AG04450 (cell line): ENCODE measurements at regions not wholly inside any gene's neighbourhood (a gene's known extent, or its start where the extent isn't known, plus 50 kb on each side); places are given as distances from the start of the nearest gene placed in this dataset.
"Not testable (repeated sequence)": the region's sequence is repeated elsewhere in the genome, so short reads cannot be mapped to it uniquely, and the experiment has no call there.

ENCODE experiments used
- CTCF ChIA-PET: fragments of 300-600, 350-600 bp; formaldehyde crosslinking; extraction: SDS; loops from one replicate; lab custom pipeline; 2022; ENCODE audit warnings: antibody characterized with exemption, inconsistent platforms; lab: Charles Lee
- POLR2A ChIA-PET: fragments of 350-600 bp; formaldehyde crosslinking; extraction: SDS; loops from one replicate; lab custom pipeline; 2021; ENCODE audit warnings: antibody characterized with exemption, inconsistent platforms; lab: Yijun Ruan, JAX
- DNase-seq: peaks from one replicate; pipeline ENCODE4 v3.0.0-alpha.2; 2011; ENCODE audit warnings: low read depth, low spot score
- H3K27ac ChIP-seq: one replicate; pipeline ENCODE4 v1.5.1; 2012; ENCODE audit warnings: low read depth, low read length, control low read depth
- H3K27me3 ChIP-seq: one replicate; pipeline ENCODE4 v1.6.0; 2012; ENCODE audit warnings: low read length; ENCODE audit not compliant: control insufficient read depth, insufficient read depth
- H3K4me3 ChIP-seq: 2 replicates; pipeline ENCODE4 v1.5.1; 2011; ENCODE audit warnings: mild to moderate bottlenecking, low read depth, low read length, control low read depth
- H3K9me3 ChIP-seq: 2 replicates; pipeline ENCODE4 v1.5.1; 2012; ENCODE audit warnings: low read length; ENCODE audit not compliant: control insufficient read depth, insufficient read depth

DNA sequence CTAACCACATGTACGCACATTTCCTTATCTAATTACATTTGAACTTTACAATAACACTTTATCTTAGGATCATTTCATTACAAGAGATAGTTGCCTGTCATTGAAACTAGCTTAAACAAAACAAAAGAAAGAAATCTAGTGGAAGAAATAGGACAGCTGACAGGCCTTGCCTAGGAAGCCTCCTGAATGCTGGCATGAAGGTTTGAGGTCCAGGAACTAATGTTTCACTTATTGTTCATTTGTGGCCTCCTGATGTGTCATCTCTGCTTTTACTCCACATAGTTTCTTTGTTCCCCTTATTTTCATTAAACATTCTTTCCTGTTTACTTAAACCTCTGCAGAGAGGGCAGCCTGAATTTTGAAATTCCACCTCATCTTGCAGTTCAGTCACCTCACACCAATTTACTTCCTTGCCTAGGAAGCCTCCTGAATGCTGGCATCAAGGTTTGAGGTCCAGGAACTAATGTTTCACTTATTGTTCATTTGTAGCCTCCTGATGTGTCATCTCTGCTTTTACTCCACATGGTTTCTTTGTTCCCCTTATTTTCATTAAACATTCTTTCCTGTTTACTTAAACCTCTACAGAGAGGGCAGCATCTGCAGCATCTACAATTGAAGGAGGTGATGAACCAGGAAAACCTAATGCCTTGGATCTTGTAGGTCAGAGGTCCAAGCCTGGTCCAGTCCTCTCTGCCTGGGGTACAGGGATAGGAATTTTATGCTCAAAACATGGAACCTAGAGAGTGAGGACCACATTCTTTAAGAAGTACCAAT lies 319.2 kb downstream of the SPATA31A1 start:
- H3K27ac ChIP-seq, H3K4me3 ChIP-seq, CTCF ChIA-PET, H3K27me3 ChIP-seq, POLR2A ChIA-PET, DNase-seq, H3K9me3 ChIP-seq: not testable (repeated sequence)

DNA sequence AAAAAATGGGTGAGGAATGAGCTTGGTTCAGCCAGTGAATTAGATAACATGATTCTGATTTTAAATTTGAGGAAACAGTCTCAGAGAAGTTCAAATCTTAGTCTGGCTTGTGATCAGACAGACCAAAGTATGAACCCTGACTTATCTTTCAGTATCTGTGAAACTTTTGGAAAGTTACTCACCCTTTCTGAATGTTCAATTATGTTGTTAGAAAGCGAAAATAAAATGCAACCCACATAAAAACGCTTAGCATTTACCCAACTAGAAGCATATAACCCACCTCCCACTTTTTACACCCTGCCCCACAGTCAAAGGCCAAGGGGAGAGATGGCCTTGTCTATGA lies 319.7 kb downstream of the SPATA31A1 start:
- H3K27ac ChIP-seq, H3K27me3 ChIP-seq, H3K4me3 ChIP-seq, CTCF ChIA-PET, DNase-seq, H3K9me3 ChIP-seq, POLR2A ChIA-PET: not testable (repeated sequence)

DNA sequence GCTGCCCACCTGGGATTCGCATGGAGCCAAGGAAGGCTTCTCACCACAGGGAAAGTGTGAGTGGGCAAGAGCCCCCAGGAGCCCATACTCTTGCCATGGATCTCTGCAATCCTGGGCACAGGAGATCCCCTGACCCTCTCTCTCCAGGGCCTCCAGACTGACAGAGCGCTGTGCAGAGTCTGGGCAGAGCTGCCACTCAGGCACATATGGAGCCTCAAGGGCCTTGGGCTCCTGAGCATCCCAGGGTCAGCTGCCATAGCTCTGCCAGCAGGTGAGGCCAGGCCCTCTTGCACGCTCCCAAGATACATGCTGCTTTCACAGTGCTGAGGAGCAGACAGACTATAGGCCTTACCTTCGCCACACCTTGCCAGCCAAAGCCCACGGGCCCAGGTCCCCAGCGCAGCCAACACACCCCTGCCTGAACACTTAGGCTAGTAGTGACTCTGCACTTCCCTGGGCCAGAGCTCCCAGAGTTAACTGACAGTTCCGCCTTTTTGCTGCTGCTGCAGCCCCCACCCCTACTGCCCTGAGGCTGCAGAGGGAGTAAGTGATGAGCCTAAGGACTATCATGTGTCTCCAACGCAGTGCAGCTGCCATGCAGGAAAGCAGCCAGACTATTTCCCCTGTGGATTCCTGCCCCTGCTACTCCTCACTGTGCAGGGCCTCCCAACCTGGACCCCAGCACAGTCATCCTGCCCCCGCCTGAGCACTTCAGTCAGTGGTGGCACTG lies 323.2 kb downstream of the SPATA31A1 start:
- H3K27ac ChIP-seq, H3K27me3 ChIP-seq, CTCF ChIA-PET, H3K9me3 ChIP-seq, DNase-seq, H3K4me3 ChIP-seq, POLR2A ChIA-PET: not testable (repeated sequence)

DNA sequence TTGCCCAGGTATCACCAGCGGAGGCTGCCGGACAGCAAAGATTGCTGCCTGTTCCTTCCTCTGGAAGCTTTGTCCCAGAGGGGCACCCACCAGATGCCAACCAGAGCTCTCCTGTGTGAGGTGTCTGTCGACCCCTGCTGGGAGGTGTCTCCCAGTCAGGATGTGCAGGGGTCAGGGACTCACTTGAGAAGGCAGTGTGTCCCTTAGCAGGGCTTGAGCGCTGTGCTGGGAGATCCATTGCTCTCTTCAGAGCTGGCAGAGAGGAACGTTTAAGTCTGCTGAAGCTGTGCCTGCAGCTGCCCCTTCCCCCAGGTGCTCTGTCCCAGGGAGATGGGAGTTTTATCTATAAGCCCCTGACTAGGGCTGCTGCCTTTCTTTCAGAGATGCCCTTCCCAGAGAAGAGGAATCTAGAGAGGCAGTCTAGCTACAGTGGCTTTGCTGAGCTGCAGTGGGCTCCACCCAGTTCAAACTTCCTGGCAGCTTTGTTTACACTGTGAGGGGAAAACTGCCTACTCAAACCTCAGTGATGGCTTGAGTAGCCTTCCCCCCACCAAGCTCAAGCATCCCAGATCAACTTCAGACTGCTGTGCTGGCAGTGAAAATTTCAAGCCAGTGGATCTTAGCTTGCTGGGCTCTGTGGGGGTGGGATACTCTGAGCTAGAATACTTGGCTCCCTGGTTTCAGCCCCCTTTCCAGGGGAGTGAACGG lies 325.4 kb downstream of the SPATA31A1 start:
- CTCF ChIA-PET, POLR2A ChIA-PET, H3K4me3 ChIP-seq, DNase-seq, H3K27ac ChIP-seq, H3K9me3 ChIP-seq, H3K27me3 ChIP-seq: not testable (repeated sequence)

DNA sequence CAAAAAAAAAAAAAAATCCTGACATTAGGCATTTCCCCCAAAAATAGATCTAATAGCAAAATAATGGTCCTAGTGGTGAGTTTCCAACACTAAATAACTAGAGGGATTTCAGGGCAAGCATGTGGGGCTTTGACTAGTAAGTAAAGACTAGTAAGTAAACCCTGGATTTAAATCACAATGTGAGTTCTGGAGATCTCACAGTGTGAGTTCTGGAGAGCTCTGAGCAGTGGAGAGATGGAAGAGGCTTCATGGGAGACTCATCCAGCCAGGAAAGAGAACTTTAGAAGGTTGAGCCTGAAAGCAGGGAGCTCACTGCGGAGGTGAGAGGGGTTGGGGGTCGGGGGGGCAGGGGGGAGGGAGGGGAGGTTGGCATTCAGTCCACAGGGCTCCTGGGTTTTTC lies 373.4 kb downstream of the SPATA31A1 start:
- H3K9me3 ChIP-seq, CTCF ChIA-PET, DNase-seq, H3K4me3 ChIP-seq, POLR2A ChIA-PET, H3K27me3 ChIP-seq, H3K27ac ChIP-seq: not testable (repeated sequence)

DNA sequence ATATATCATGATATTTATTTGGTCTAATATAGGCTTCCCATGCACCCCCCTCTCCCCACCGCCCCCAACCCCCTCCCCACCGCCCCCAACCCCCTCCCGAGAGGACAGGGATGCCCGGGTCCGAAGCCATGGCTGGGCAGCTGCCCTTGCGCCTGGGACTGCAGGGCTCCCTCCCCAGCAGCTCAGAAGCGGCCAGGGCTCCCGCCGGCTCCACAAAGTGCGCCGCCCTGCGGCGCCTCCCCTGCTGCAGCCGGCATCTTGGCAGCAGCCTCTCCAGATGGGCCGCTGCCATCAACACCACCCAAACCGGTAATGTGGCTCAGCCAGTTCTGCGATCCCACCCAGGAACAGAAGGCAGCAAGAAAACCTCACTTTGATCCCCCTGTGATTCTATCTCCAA lies 389.4 kb downstream of the SPATA31A1 start:
- H3K27ac ChIP-seq, CTCF ChIA-PET, H3K27me3 ChIP-seq, POLR2A ChIA-PET, H3K9me3 ChIP-seq, DNase-seq, H3K4me3 ChIP-seq: not testable (repeated sequence)

DNA sequence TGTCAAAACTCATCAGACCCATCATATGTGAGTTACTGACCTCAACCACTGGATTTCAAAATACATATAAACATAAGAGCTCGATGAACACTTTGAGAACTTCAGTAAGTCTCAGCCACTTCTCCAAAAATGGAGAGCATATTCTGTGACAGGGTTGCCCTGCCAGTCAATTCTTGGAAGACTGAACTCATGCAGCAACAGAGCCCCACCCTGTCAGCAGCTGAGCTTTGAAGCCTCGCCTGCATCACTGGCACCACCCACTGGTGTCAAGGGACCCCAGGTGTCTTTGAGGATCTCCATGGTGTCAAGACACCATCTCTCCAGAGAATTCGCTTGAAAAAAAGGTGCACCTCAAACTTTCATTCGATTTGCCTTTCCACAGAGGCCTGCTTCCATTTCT lies 420.1 kb downstream of the SPATA31A1 start:
- POLR2A ChIA-PET, DNase-seq, H3K27me3 ChIP-seq, H3K4me3 ChIP-seq, H3K9me3 ChIP-seq, CTCF ChIA-PET, H3K27ac ChIP-seq: not testable (repeated sequence)

DNA sequence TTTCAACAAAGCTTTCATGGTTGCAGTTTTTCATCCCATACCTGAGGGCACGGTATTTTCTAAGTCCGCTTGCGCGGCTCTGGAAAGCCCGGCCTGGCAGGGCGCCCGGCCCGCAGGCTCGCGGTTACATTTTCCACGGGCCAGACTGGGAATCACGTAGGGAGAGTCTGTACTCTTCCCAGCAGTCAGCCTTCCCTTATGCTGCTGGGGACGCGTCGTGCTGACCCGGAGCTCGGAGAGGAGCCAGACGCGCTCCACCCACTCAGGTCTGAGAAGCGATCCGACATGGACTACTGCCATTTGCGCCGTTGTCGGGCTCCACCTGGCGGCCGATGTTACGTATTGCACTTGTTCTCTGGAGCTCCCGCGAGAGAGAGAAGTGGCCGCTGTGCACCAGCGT lies 435.9 kb downstream of the SPATA31A1 start:
- DNase-seq, H3K27me3 ChIP-seq, H3K27ac ChIP-seq, POLR2A ChIA-PET, CTCF ChIA-PET, H3K9me3 ChIP-seq: not testable (repeated sequence)
- peak overlapping the region; percentile 46 for H3K4me3 ChIP-seq

DNA sequence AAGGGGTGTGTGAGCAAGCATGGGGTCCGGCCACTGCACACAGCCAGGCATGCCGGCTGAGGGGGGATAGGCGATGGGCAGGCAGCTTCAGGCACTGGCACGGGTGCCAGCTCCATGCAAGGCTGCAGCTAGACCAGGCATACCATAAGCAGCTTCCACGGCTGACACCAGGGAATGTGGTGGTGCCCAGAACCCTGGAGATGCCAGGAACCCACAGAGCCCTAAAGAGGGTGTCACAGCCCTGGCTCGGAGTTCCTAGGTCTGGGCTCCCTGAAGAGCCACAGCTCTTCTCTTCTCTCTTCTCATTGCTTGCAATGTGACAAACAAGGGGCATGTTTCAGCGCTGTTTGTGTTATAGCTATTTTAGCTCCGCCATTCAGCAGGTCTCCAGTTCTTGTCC lies 442.5 kb downstream of the SPATA31A1 start:
- H3K4me3 ChIP-seq, H3K27me3 ChIP-seq, CTCF ChIA-PET, DNase-seq, POLR2A ChIA-PET, H3K9me3 ChIP-seq, H3K27ac ChIP-seq: not testable (repeated sequence)

DNA sequence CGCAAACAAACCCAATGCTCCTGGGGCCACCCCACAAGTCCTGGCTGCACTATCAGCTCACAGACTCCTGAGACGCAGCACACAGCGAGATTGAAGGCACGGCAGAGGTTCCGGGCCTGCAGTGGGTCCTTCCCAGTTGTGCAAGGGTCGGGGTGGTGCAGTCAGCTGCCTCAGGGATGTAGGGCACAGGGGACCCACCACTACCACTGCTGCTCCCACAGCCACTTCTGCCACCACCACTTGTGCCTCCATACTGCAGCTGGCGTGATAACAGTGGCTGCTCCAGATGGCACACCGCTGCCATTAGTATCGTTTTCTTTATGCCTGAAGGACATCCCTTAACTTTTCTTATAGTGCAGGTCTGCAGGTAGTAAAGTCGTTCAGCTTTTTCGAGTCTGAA lies 443.8 kb downstream of the SPATA31A1 start:
- POLR2A ChIA-PET, H3K4me3 ChIP-seq, DNase-seq, H3K9me3 ChIP-seq, H3K27ac ChIP-seq, CTCF ChIA-PET, H3K27me3 ChIP-seq: not testable (repeated sequence)

DNA sequence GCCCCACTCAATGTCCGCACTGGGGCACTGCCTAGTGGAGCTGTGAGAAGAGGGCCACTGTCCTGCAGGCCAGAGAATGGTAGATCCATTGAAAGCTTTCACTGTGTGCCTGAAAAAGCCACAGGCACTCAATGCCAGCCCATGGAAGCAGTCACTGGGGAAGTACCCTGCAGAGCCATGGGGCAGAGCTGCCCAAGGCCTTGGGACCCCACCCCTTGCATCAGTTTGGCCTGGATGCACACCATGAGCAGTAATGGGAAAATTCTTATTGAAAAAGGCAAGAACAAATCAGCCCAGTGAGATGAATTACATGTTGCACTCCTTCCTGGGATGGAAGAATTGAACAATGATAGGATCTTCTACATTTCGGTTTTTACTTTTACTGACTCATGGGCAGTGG lies 447.1 kb downstream of the SPATA31A1 start:
- CTCF ChIA-PET, H3K9me3 ChIP-seq, H3K4me3 ChIP-seq, DNase-seq, POLR2A ChIA-PET, H3K27me3 ChIP-seq, H3K27ac ChIP-seq: not testable (repeated sequence)
